NCI-H1694 treated with DMSO at 0.1 percent for 48 hours (cell line): ENCODE measurements at regions not wholly inside any gene's neighbourhood (a gene's known extent, or its start where the extent isn't known, plus 50 kb on each side); places are given as distances from the start of the nearest gene placed in this dataset.
"Not testable (repeated sequence)": the region's sequence is repeated elsewhere in the genome, so short reads cannot be mapped to it uniquely, and the experiment has no call there.

Experiments
- DNase-seq: peaks from one replicate; lab custom pipeline; 2025; lab: John Stamatoyannopoulos, UW

GRCh38 chr10:64416011-64416410 is 894.8 kb downstream of the REEP3 start:
- no peak for DNase-seq

GRCh38 chr10:64419461-64419860 is 898.3 kb downstream of the REEP3 start:
- DNase-seq: no peak

DNA sequence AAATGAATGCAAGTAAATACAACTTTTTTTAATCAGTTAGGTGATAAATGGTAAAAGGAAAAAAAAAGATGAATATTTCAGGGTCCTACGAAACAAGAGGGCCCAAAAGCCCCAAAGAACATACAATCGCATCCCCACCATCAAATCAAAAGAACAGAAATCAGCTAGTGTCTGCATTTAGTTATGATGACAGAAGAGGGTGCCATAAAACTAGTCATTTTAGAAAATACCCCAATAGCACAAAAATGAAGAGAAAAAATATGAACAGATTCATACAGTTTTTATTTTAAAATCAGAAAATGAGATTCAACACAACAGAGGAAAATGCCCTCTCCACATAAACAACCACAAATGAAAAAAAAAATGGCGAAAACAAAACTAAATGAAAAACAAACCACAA is 905.5 kb downstream of the REEP3 start:
- no peak for DNase-seq

DNA sequence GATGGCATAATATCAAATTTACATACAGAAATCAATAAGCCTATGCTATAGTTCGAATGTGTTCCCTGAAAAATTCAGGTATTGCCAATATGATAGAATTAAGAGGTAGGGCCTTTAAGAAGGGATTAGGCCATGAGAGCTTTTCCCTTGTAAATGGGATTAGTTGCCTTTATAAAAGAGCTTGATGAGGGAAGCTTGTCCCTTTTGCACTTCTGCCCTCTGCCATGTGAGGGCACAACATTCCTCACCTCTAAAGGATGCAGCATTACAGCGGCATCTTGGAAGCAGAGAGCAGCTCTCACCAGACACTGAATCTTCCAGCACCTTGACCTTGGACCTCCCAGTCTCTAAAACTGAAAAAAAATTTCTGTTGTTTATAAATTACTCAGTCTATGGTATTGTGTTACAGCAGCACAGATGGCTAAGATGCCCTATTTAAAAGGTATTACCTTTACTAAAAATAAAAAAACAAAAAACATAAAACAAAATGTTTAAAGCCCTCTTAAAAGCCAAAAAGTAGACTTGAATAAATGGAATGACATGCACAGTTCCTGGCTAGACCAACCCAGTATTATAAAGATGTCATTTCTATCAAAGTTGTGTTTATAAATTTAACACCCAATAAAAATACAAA is 909.6 kb downstream of the REEP3 start:
- DNase-seq: no peak

DNA sequence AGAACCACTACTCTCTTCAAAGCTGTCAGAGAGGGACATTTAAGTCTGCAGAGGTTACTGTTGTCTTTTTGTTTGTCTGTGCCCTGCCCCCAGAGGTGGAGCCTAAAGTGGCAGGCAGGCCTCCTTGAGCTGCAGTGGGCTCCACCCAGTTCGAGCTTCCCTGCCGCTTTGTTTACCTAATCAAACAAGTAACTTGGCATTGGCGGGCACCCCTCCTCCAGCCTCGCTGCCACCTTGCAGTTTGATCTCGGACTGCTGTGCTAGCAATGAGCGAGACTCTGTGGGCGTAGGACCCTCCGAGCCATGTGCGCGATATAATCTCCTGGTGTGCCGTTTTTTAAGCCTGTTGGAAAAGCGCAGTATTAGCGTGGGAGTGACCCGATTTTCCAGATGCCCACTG is 920.7 kb downstream of the REEP3 start:
- DNase-seq: not testable (repeated sequence)

- DNase-seq: no peak
Measured at GRCh38 chr10:64444163-64444562, 923.0 kb downstream of the REEP3 start.

DNA sequence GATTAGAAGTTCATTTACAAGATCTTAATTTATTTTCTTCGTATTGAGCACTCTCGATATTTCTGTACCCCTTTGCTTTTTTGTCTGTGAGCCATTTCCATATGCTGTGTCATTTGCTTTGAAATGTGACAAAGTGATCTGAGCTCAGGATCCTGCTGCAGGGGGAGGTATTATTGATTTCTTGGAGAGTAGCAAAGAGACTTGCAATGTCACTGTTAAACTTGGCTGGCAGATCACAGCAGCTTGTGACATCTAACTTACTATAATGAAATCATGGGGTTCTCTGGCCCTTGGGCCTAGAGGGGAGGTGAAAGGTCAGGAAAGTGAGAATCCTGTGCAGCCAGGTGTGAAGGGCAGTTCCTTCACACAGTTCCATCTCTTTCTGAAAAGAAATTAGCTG is 923.4 kb downstream of the REEP3 start:
- DNase-seq: no peak

- DNase-seq: no peak
Measured at GRCh38 chr10:64449603-64450002, 928.4 kb downstream of the REEP3 start.

GRCh38 chr10:64450312-64450711 is 929.1 kb downstream of the REEP3 start:
- no peak for DNase-seq

DNA sequence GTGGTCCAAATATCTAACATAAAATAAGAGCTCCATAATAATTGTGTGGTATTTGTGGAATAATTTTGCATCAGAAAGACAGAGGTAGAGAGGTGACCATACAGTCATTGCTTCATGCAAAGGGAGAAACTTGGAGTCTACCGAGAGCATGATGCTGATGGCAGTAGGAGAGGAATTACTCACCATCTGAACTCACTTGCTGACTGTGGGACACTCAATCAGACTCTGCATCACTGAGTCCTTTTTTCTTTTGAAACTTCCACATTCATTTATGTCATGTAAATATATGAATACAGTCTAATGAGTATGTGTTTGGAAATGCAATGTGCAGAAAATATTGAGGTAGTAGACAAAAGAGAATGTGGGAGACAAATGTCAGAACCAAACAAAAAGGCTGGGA is 933.8 kb downstream of the REEP3 start:
- DNase-seq: no peak

- no peak for DNase-seq
Measured at GRCh38 chr10:64458306-64458705, 937.1 kb downstream of the REEP3 start.

DNA sequence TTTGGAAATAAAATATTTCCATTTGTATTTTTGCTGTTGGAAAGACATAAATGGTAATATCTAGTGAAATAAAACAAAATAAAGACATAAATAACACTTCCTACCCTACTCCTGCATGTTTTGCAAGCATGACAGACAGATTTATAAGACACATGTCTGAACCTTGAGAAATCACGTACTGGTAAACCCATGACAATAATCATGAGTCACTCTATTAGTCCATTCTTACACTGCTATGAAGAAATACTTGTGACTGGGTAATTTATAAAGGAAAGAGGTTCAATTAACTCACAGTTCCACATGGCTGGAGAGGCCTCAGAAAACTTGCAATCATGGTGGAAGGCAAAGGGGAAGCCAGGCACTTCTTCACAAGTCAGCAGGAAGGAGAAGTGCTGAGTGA is 942.2 kb downstream of the REEP3 start:
- no peak for DNase-seq

GRCh38 chr10:64465653-64466052 is 944.5 kb downstream of the REEP3 start:
- DNase-seq: no peak

GRCh38 chr10:64468219-64468618 is 947.0 kb downstream of the REEP3 start:
- no peak for DNase-seq

DNA sequence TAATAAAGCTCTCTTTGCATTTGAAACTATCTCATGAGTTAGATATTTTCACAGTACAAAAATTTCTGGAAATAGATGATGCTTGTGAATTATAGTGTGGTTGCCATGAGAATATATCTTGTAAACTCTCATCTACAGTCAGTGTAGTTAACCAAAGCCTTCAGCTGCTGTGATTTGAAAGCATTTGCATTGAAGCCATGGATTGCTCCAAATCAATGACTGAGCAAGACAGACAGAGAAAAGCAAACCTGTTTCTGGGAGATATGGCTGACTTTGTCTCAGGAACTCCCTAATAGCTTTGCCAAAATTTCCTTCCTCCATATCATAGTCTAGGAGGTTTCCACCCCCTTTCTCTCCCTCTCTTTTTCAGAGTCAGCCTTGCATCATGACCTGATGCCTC is 955.3 kb downstream of the REEP3 start:
- DNase-seq: no peak

DNA sequence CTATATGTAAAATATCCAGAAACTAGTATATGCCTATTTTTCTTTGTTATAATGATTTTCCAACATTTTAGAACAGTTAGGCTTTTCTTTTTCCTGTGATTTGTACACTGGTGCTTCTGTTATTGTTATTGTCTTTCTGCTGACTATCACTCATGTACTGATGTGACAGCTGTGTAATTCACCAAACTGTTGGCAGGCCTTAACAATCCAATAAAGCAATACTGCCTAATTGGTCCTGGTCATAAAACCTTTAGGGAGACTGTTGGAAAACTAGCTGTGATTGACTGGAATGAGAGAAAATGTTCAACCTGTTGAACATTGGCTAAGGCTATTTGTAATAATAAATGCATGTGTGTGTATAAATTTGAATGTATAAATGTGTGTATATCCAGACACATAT is 956.6 kb downstream of the REEP3 start:
- no peak for DNase-seq

- DNase-seq: no peak
Measured at GRCh38 chr10:64484811-64485330, 963.7 kb downstream of the REEP3 start.

DNA sequence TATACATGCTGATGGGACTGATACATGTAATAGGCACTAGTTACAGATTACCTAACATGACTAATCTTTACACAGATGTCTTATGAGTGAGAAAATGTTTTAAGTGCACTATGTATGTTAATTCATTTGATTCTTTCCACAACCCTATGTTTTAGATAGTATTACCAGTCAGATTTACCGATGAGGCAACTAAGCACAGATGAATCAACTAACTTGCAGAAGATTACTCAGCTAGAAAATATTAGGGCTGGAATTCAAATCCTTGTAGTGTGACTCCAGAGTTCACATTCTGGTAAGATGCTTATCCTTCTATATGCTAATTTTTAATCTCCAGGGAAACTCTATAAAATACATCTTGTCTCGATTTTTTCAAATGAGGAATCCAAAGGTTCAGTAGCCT is 964.9 kb downstream of the REEP3 start:
- no peak for DNase-seq

DNA sequence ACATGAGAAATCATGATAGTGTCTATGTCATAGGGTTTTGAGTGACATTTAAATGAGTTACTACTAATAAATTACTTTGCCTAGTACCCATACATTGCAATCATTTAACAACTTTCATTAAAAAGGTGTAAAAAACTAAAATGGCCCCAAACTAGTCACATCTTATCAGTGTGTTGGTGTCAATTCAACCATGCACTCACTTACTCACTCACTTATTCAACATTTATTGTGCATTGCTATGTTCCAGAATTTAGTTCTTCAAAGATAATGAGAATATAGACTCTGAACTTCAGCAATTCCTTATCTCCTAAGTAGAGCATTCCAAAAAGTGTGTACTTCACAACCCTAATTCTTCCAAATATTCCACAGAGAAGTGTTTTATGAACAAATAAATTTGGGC is 965.7 kb downstream of the REEP3 start:
- no peak for DNase-seq

- DNase-seq: no peak
Measured at GRCh38 chr10:64494901-64495300, 973.7 kb downstream of the REEP3 start.

DNA sequence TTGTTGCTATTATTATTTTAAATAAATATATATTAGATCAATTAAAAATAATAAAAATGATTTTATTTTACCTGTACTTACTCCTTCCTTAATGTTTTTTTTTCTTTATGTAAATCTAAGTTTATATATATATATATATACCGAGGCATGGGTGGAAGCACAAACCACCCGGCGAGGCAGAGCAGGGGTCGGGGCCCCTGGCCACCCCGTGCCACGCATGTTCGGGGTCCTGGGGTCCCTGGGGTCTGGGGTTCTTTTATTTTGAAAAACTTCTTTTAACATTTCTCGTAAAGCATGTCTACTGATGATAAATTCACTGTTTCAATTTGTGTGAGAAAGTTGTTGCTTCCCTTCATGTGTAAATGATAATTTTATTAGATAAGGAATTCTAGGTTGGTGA is 976.1 kb downstream of the REEP3 start:
- DNase-seq: no peak

- DNase-seq: no peak
Measured at GRCh38 chr10:64501807-64502206, 980.6 kb downstream of the REEP3 start.

- DNase-seq: no peak
Measured at GRCh38 chr10:64502936-64503335, 981.7 kb downstream of the REEP3 start.

DNA sequence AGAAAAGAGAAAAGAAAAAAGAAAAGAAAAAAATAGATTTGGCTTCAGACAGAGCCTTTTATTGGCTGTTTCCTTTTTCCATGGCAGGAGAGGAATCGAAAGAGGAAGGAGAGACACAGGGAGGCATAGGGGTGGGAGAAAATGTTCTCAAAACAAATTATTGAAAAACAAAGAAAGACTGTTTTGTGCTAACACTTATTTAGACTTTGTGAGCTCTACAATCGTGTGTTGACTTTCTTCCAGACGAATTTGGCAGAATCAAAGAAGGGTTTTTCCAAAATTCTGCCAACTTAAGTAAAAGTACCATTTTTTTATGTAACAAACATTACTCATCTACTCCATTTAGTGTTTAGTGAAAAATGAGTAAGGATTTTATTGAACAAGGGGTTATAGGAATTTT is 982.2 kb downstream of the REEP3 start:
- no peak for DNase-seq
